ENCODE measurements at regions not wholly inside any gene's neighbourhood (a gene's known extent, or its start where the extent isn't known, plus 50 kb on each side); places are given as distances from the start of the nearest gene placed in this dataset.

GRCh38 chr1:239268941-239269340, 117.4 kb upstream of the CHRM3 start:
- no CpG with 5 or more reads among the region's 4 CpGs for WGBS (ENCODE audit: extremely low coverage, insufficient read length, low lambda C conversion rate)
- TF ChIP-seq CTCF (conservative IDR thresholded peaks at IDR 0.05), result no peak
- H2BK12ac ChIP-seq (ENCODE audit: insufficient read length, low read depth, low read length), result no peak overlapping the region
- no peak overlapping the region for H2BK120ac ChIP-seq (ENCODE audit: low read depth, low read length, poor library complexity, severe bottlenecking)
- H3K27ac Mint-ChIP-seq, result no peak overlapping the region
- H3K36me3 Mint-ChIP-seq (ENCODE audit: insufficient read depth in 1 of 3, low read depth in 3 of 3), result no peaks in the 10 kb centered on the region
- no peaks in the 10 kb centered on the region for H3K79me2 ChIP-seq (ENCODE audit: insufficient read depth, low read length)
- H2BK5ac ChIP-seq (ENCODE audit: insufficient read length, low read length), result no peak overlapping the region
- no peak overlapping the region for H3K23ac ChIP-seq (ENCODE audit: insufficient read length, low read depth, low read length)
- H2AFZ ChIP-seq (ENCODE audit: low read length), result no peak overlapping the region
- no peak overlapping the region for H2BK15ac ChIP-seq (ENCODE audit: low read depth, low read length)
- DNase-seq, result no peak
- H3K27me3 ChIP-seq (ENCODE audit: insufficient read depth, low read length), result no peaks in the 10 kb centered on the region
- no peak overlapping the region for H4K5ac ChIP-seq (ENCODE audit: insufficient read length, low read depth, low read length)
- H3K4me1 Mint-ChIP-seq, result 0 out of 4 replicates have a peak, but pooled peaks cover 0 to under 1% of the 10 kb centered on the region in 2 experiments
- no peak overlapping the region for H3K4me3 Mint-ChIP-seq
- H2BK20ac ChIP-seq (ENCODE audit: low read depth, low read length, poor library complexity, severe bottlenecking), result no peak overlapping the region
- no peak overlapping the region for H3K27ac ChIP-seq (ENCODE audit: insufficient read length, low read depth, low read length)
- no peaks in the 10 kb centered on the region for H3K4me1 ChIP-seq (ENCODE audit: insufficient read depth, low read length)
- H3K79me1 ChIP-seq (ENCODE audit: insufficient read depth, low read depth, low read length, poor library complexity, severe bottlenecking), result no peaks in the 10 kb centered on the region
- no peaks in the 10 kb centered on the region for H3K9me3 ChIP-seq (ENCODE audit: control insufficient read depth, low read depth, low read length)
- H3K27me3 Mint-ChIP-seq (ENCODE audit: low read depth), result no peaks in the 10 kb centered on the region
- H3K56ac ChIP-seq (ENCODE audit: insufficient read length, low read depth, low read length), result no peak overlapping the region
- no peak overlapping the region for H4K91ac ChIP-seq (ENCODE audit: insufficient read length, low read depth, low read length)
- H3K4ac ChIP-seq (ENCODE audit: low read depth, low read length), result no peak overlapping the region
- H3K23me2 ChIP-seq (ENCODE audit: insufficient read length, low read depth, low read length, poor library complexity, severe bottlenecking), result no peaks in the 10 kb centered on the region
- no peak overlapping the region for H3K4me2 ChIP-seq (ENCODE audit: insufficient read depth, insufficient read length, low read length)
- H4K8ac ChIP-seq (replicated peaks; ENCODE audit: insufficient read length, low read depth, low read length), result no peak overlapping the region
- no peak overlapping the region for H2AK5ac ChIP-seq (ENCODE audit: insufficient read length, low read length)
- no peaks in the 10 kb centered on the region for H4K20me1 ChIP-seq (ENCODE audit: control insufficient read depth, insufficient read depth, insufficient read length)
- H3K14ac ChIP-seq (ENCODE audit: insufficient read depth, low read length), result no peak overlapping the region
- no peak overlapping the region for H3K18ac ChIP-seq (ENCODE audit: insufficient read length, low read depth, low read length)
- peaks cover 2 to 8% of the 10 kb centered on the region in 2 experiments; a peak in 3 of 5 replicates for H3K9me3 Mint-ChIP-seq
- H3T11ph ChIP-seq (ENCODE audit: low read length), result no peak overlapping the region
- no peak overlapping the region for H3K9ac ChIP-seq (ENCODE audit: extremely low read depth, insufficient read length, low read length)
